Activated T-cell treated with anti-CD3 and anti-CD28 coated beads for 4 hours (primary cell): ENCODE measurements at regions not wholly inside any gene's neighbourhood (a gene's known extent, or its start where the extent isn't known, plus 50 kb on each side); places are given as distances from the start of the nearest gene placed in this dataset.
"Not testable (repeated sequence)": the region's sequence is repeated elsewhere in the genome, so short reads cannot be mapped to it uniquely, and the experiment has no call there.

Source experiments
- DNase-seq: peaks from one replicate; pipeline ENCODE4 v3.0.0-alpha.2; 2020

GRCh38 chr2:194721227-194721626 is 935.8 kb upstream of the SLC39A10 start:
- no peak for DNase-seq

GRCh38 chr2:194720462-194720861 is 936.6 kb upstream of the SLC39A10 start:
- DNase-seq, result no peak

GRCh38 chr2:194718881-194719280 is 938.1 kb upstream of the SLC39A10 start:
- DNase-seq, result no peak

- DNase-seq, result no peak
Measured at GRCh38 chr2:194714541-194714940, 942.5 kb upstream of the SLC39A10 start.

GRCh38 chr2:194709840-194710239 is 947.2 kb upstream of the SLC39A10 start:
- DNase-seq, result no peak

- no peak for DNase-seq
Measured at GRCh38 chr2:194706179-194706578, 950.8 kb upstream of the SLC39A10 start.

- no peak for DNase-seq
Measured at GRCh38 chr2:194705398-194705797, 951.6 kb upstream of the SLC39A10 start.

- DNase-seq, result no peak
Measured at GRCh38 chr2:194700726-194701125, 956.3 kb upstream of the SLC39A10 start.

- no peak for DNase-seq
Measured at GRCh38 chr2:194700116-194700515, 956.9 kb upstream of the SLC39A10 start.

GRCh38 chr2:194698012-194698411 is 959.0 kb upstream of the SLC39A10 start:
- DNase-seq, result no peak

- no peak for DNase-seq
Measured at GRCh38 chr2:194697439-194697838, 959.6 kb upstream of the SLC39A10 start.

GRCh38 chr2:194696690-194697089 is 960.3 kb upstream of the SLC39A10 start:
- DNase-seq, result no peak

- no peak for DNase-seq
Measured at GRCh38 chr2:194686569-194686968, 970.5 kb upstream of the SLC39A10 start.

- no peak for DNase-seq
Measured at GRCh38 chr2:194674043-194674442, 983.0 kb upstream of the SLC39A10 start.

GRCh38 chr2:194672994-194673393 is 984.0 kb upstream of the SLC39A10 start:
- no peak for DNase-seq

GRCh38 chr2:194661431-194661830 is 995.6 kb upstream of the SLC39A10 start:
- no peak for DNase-seq

GRCh38 chr2:194639057-194639456 is 1018.0 kb upstream of the SLC39A10 start:
- not testable (repeated sequence) for DNase-seq

- DNase-seq, result no peak
Measured at GRCh38 chr2:194621945-194622344, 1035.1 kb upstream of the SLC39A10 start.

GRCh38 chr2:194619366-194619765 is 1037.7 kb upstream of the SLC39A10 start:
- no peak for DNase-seq

- no peak for DNase-seq
Measured at GRCh38 chr2:194618432-194618831, 1038.6 kb upstream of the SLC39A10 start.

GRCh38 chr2:194616334-194616733 is 1040.7 kb upstream of the SLC39A10 start:
- DNase-seq, result no peak

- no peak for DNase-seq
Measured at GRCh38 chr2:194610297-194610696, 1046.7 kb upstream of the SLC39A10 start.

GRCh38 chr2:194603429-194603828 is 1053.6 kb upstream of the SLC39A10 start:
- no peak for DNase-seq

- no peak for DNase-seq
Measured at GRCh38 chr2:194602750-194603149, 1054.3 kb upstream of the SLC39A10 start.

GRCh38 chr2:194591192-194591591 is 1065.8 kb upstream of the SLC39A10 start:
- no peak for DNase-seq

- DNase-seq, result no peak
Measured at GRCh38 chr2:194587739-194588270, 1069.2 kb upstream of the SLC39A10 start.
